ENCODE measurements at regions not wholly inside any gene's neighbourhood (a gene's known extent, or its start where the extent isn't known, plus 50 kb on each side); places are given as distances from the start of the nearest gene placed in this dataset.
"Not testable (repeated sequence)": the region's sequence is repeated elsewhere in the genome, so short reads cannot be mapped to it uniquely, and the experiment has no call there.

GRCh38 chr10:109809954-109810353 is 113.4 kb downstream of the XPNPEP1 start:
- in situ Hi-C loops (cut with HindIII; ENCODE audit: low sequenced_read_pairs), result not testable (repeated sequence)

- in situ Hi-C loops (cut with HindIII; ENCODE audit: low sequenced_read_pairs), result not testable (repeated sequence)
These were observed 122.1 kb downstream of the XPNPEP1 start for GRCh38 chr10:109801191-109801590.

GRCh38 chr10:109790647-109791046 is 132.7 kb downstream of the XPNPEP1 start:
- in situ Hi-C loops (cut with HindIII; ENCODE audit: low sequenced_read_pairs), result no loop called here

GRCh38 chr10:109784236-109784635 is 139.1 kb downstream of the XPNPEP1 start:
- in situ Hi-C loops (cut with HindIII; ENCODE audit: low sequenced_read_pairs), result no loop called here

- in situ Hi-C loops (cut with HindIII; ENCODE audit: low sequenced_read_pairs), result no loop called here
These were observed 140.0 kb downstream of the XPNPEP1 start for GRCh38 chr10:109783286-109783685.

GRCh38 chr10:109780997-109781396 is 142.3 kb downstream of the XPNPEP1 start:
- in situ Hi-C loops (cut with HindIII; ENCODE audit: low sequenced_read_pairs), result no loop called here

GRCh38 chr10:109778993-109779392 is 144.3 kb downstream of the XPNPEP1 start:
- in situ Hi-C loops (cut with HindIII; ENCODE audit: low sequenced_read_pairs), result no loop called here

GRCh38 chr10:109774121-109774440 is 149.2 kb downstream of the XPNPEP1 start:
- in situ Hi-C loops (cut with HindIII; ENCODE audit: low sequenced_read_pairs), result no loop called here

GRCh38 chr10:109773288-109774120 is 149.8 kb downstream of the XPNPEP1 start:
- in situ Hi-C loops (cut with HindIII; ENCODE audit: low sequenced_read_pairs), result no loop called here

- in situ Hi-C loops (cut with HindIII; ENCODE audit: low sequenced_read_pairs), result no loop called here
These were observed 152.6 kb downstream of the XPNPEP1 start for GRCh38 chr10:109770663-109771062.

GRCh38 chr10:109769966-109770365 is 153.3 kb downstream of the XPNPEP1 start:
- in situ Hi-C loops (cut with HindIII; ENCODE audit: low sequenced_read_pairs), result no loop called here

- in situ Hi-C loops (cut with HindIII; ENCODE audit: low sequenced_read_pairs), result no loop called here
These were observed 157.5 kb downstream of the XPNPEP1 start for GRCh38 chr10:109765838-109766237.

- in situ Hi-C loops (cut with HindIII; ENCODE audit: low sequenced_read_pairs), result no loop called here
These were observed 160.8 kb downstream of the XPNPEP1 start for GRCh38 chr10:109762555-109762954.

GRCh38 chr10:109757670-109758069 is 165.6 kb downstream of the XPNPEP1 start:
- in situ Hi-C loops (cut with HindIII; ENCODE audit: low sequenced_read_pairs), result not testable (repeated sequence)

GRCh38 chr10:109746861-109747260 is 176.4 kb downstream of the XPNPEP1 start:
- in situ Hi-C loops (cut with HindIII; ENCODE audit: low sequenced_read_pairs), result no loop called here

GRCh38 chr10:109744020-109744419 is 179.3 kb downstream of the XPNPEP1 start:
- in situ Hi-C loops (cut with HindIII; ENCODE audit: low sequenced_read_pairs), result no loop called here

GRCh38 chr10:109743574-109743973 is 179.7 kb downstream of the XPNPEP1 start:
- in situ Hi-C loops (cut with HindIII; ENCODE audit: low sequenced_read_pairs), result no loop called here

- in situ Hi-C loops (cut with HindIII; ENCODE audit: low sequenced_read_pairs), result no loop called here
These were observed 180.2 kb downstream of the XPNPEP1 start for GRCh38 chr10:109743146-109743545.

GRCh38 chr10:109741712-109742111 is 181.6 kb downstream of the XPNPEP1 start:
- in situ Hi-C loops (cut with HindIII; ENCODE audit: low sequenced_read_pairs), result no loop called here

GRCh38 chr10:109740436-109740835 is 182.9 kb downstream of the XPNPEP1 start:
- in situ Hi-C loops (cut with HindIII; ENCODE audit: low sequenced_read_pairs), result no loop called here

GRCh38 chr10:109737626-109738025 is 185.7 kb downstream of the XPNPEP1 start:
- in situ Hi-C loops (cut with HindIII; ENCODE audit: low sequenced_read_pairs), result no loop called here

- in situ Hi-C loops (cut with HindIII; ENCODE audit: low sequenced_read_pairs), result no loop called here
These were observed 186.3 kb downstream of the XPNPEP1 start for GRCh38 chr10:109737009-109737408.

GRCh38 chr10:109735776-109736175 is 187.5 kb downstream of the XPNPEP1 start:
- in situ Hi-C loops (cut with HindIII; ENCODE audit: low sequenced_read_pairs), result no loop called here

All from DLD1 (cell line).